Body of pancreas (tissue), 4 donors: ENCODE measurements at regions not wholly inside any gene's neighbourhood (a gene's known extent, or its start where the extent isn't known, plus 50 kb on each side); places are given as distances from the start of the nearest gene placed in this dataset.

Experiments used
- ATAC-seq: fragments of 150-250 bp; one replicate; pipeline ENCODE4 v1.9.1; 2016
- DNase-seq, 4 donors: peaks; one replicate each; pipeline ENCODE4 v3.0.0-alpha.2; 2019
- H3K27ac ChIP-seq, 4 donors: fragments of 200-600 bp; sonication (generic); 1 replicate in 3 of 4; 2 replicates in 1 of 4; pipeline versions ENCODE4 v1.5.1 to v1.6.1; 2016 to 2019; ENCODE audit warnings: mild to moderate bottlenecking in 1 of 4, mixed read lengths in 1 of 4, moderate library complexity in 1 of 4
- H3K27me3 ChIP-seq, 2 donors: fragments of 200-600 bp; sonication (generic); one replicate each; pipeline ENCODE4 v1.6.0; 2016; ENCODE audit warnings: mild to moderate bottlenecking in 1 of 2
- H3K36me3 ChIP-seq, 2 donors: fragments of 200-600 bp; sonication (generic); replicated peaks in 1 of 2; 2 replicates each; pipeline ENCODE4 v1.5.1; 2016; ENCODE audit warnings: low read depth in 2 of 2; ENCODE audit not compliant: insufficient read depth in 1 of 2
- H3K4me1 ChIP-seq: fragments of 200-600 bp; sonication (generic); one replicate; pipeline ENCODE4 v1.6.0; 2016
- H3K4me3 ChIP-seq, 2 donors: fragments of 200-600 bp; sonication (generic); 1 replicate in 1 of 2; 2 replicates in 1 of 2; pipeline ENCODE4 v1.5.1; 2016 to 2019
- H3K9me3 ChIP-seq, 3 donors: fragments of 200-600 bp; sonication (generic); 1 replicate in 2 of 3; 2 replicates in 1 of 3; pipeline ENCODE4 v1.5.1; 2016
- CTCF ChIP-seq, 7 experiments: fragments of 450-650 bp in 4 of 7; fragments of 200-600 bp in 3 of 7; sonication (generic) in 3 of 7; IDR thresholded peaks; one replicate each; pipeline ENCODE4 v1.5.1; 2016 to 2019; ENCODE audit warnings: antibody characterized with exemption in 7 of 7
- POLR2A ChIP-seq, 3 donors: fragments of 450-650 bp; IDR thresholded peaks; one replicate each; pipeline ENCODE4 v1.6.1; 2016; ENCODE audit warnings: antibody characterized with exemption in 3 of 3, mild to moderate bottlenecking in 2 of 3
- WGBS, 2 donors: methylation state at CpG; one replicate each; pipeline ENCODE4 v1.1.5; 2017; 5-methylcytosine and 5-hydroxymethylcytosine counted together
- intact Hi-C: fragments of 100-400 bp; cut with DNase I; formaldehyde crosslinking; loops from one replicate; pipeline ENCODE4 v1.15.1; 2023

- Histone ChIP-seq H3K27ac (no peak overlapping the region), H3K4me3 (no peak overlapping the region), H3K9me3 (no peaks in the 10 kb centered on the region), H3K4me1 (peaks cover 7% of the 10 kb centered on the region), H3K36me3 (no peaks in the 10 kb centered on the region), H3K27me3 (no peaks in the 10 kb centered on the region)
- DNase-seq (no peak), ATAC-seq (no peak)
- no peak for TF ChIP-seq CTCF (IDR thresholded peaks at IDR 0.05)
- no peak for TF ChIP-seq POLR2A (IDR thresholded peaks at IDR 0.05)
- 13% methylated on average over 2 of the region's 2 CpGs for WGBS, 2 donors
- intact Hi-C loops, result no loop called here
Observed at GRCh38 chr6:99032396-99032795, 84.7 kb upstream of the FBXL4 start.

- Histone ChIP-seq H3K27me3 (no peaks in the 10 kb centered on the region), H3K27ac (no peak overlapping the region), H3K36me3 (no peaks in the 10 kb centered on the region), H3K4me3 (no peak overlapping the region), H3K9me3 (no peaks in the 10 kb centered on the region), H3K4me1 (peaks cover 7% of the 10 kb centered on the region)
- intact Hi-C loops, result no loop called here
- ATAC-seq, result no peak
- DNase-seq, result no peak
- TF ChIP-seq POLR2A (IDR thresholded peaks at IDR 0.05) (no peak), CTCF (IDR thresholded peaks at IDR 0.05) (no peak)
- WGBS, 2 donors, result 74% methylated on average over 4 of the region's 4 CpGs
Observed at GRCh38 chr6:99031957-99032356, 84.2 kb upstream of the FBXL4 start.

- Histone ChIP-seq H3K27me3 (no peaks in the 10 kb centered on the region), H3K27ac (no peak overlapping the region), H3K4me3 (no peak overlapping the region), H3K9me3 (no peaks in the 10 kb centered on the region), H3K4me1 (peaks cover 7% of the 10 kb centered on the region), H3K36me3 (no peaks in the 10 kb centered on the region)
- DNase-seq, result no peak
- 81% methylated on average over 1 of the region's 1 CpG for WGBS, 2 donors
- no peak for ATAC-seq
- TF ChIP-seq CTCF (IDR thresholded peaks at IDR 0.05) (no peak), POLR2A (IDR thresholded peaks at IDR 0.05) (no peak)
- intact Hi-C loops, result no loop called here
Observed at GRCh38 chr6:99030915-99031314, 83.2 kb upstream of the FBXL4 start.

GRCh38 chr6:99026135-99026534 lies 78.4 kb upstream of the FBXL4 start:
- 84 to 91% methylated on average over 7 of the region's 7 CpGs for WGBS, 2 donors
- no peak overlapping the region for H3K4me3 ChIP-seq

More at GRCh38 chr6:99026135-99026534, 78.4 kb upstream of the FBXL4 start:
- DNase-seq (no peak), ATAC-seq (no peak)
- Histone ChIP-seq H3K27ac (no peak overlapping the region), H3K4me1 (no peaks in the 10 kb centered on the region), H3K27me3 (no peaks in the 10 kb centered on the region), H3K36me3 (no peaks in the 10 kb centered on the region), H3K9me3 (no peaks in the 10 kb centered on the region)
- TF ChIP-seq CTCF (IDR thresholded peaks at IDR 0.05) (no peak), POLR2A (IDR thresholded peaks at IDR 0.05) (no peak)
- intact Hi-C loops, result no loop called here
